Ascending aorta (tissue), 2 donors: ENCODE measurements at regions not wholly inside any gene's neighbourhood (a gene's known extent, or its start where the extent isn't known, plus 50 kb on each side); places are given as distances from the start of the nearest gene placed in this dataset.

Source experiments
- DNase-seq, 2 donors: peaks; one replicate each; pipeline ENCODE4 v3.0.0-alpha.2; 2019; ENCODE audit warnings: low spot score in 2 of 2
- H3K27ac ChIP-seq, 2 donors: fragments of 200-600 bp; sonication (generic); one replicate each; pipeline ENCODE4 v1.5.1; 2016 to 2017; ENCODE audit warnings: mild to moderate bottlenecking in 1 of 2
- H3K27me3 ChIP-seq: fragments of 200-600 bp; sonication (generic); one replicate; pipeline ENCODE4 v1.5.1; 2017
- H3K36me3 ChIP-seq, 2 donors: fragments of 200-600 bp; sonication (generic); one replicate each; pipeline ENCODE4 v1.5.1; 2016
- H3K4me1 ChIP-seq, 2 donors: fragments of 200-600 bp; sonication (generic); one replicate each; pipeline ENCODE4 v1.5.1; 2016 to 2017; ENCODE audit warnings: mild to moderate bottlenecking in 1 of 2
- H3K4me3 ChIP-seq, 2 donors: fragments of 200-600 bp; sonication (generic); one replicate each; pipeline ENCODE4 v1.5.1; 2016 to 2017; ENCODE audit warnings: mild to moderate bottlenecking in 1 of 2
- H3K9me3 ChIP-seq, 2 donors: fragments of 200-600 bp; sonication (generic); one replicate each; pipeline ENCODE4 v1.5.1; 2016
- CTCF ChIP-seq, 3 experiments: fragments of 200-600 bp in 2 of 3; fragments of 450-650 bp in 1 of 3; sonication (generic) in 2 of 3; IDR thresholded peaks; one replicate each; pipeline ENCODE4 v1.5.1; 2016 to 2019; ENCODE audit warnings: antibody characterized with exemption in 3 of 3, mild to moderate bottlenecking in 1 of 3, moderate library complexity in 1 of 3
- intact Hi-C: fragments of 100-400 bp; cut with DNase I; formaldehyde crosslinking; loops from one replicate; pipeline ENCODE4 v1.15.1; 2023

- Histone ChIP-seq H3K4me1 (no peaks in the 10 kb centered on the region), H3K4me3 (no peak overlapping the region), H3K9me3 (no peaks in the 10 kb centered on the region), H3K27me3 (no peaks in the 10 kb centered on the region), H3K27ac (no peak overlapping the region), H3K36me3 (no peaks in the 10 kb centered on the region)
- TF ChIP-seq CTCF (IDR thresholded peaks at IDR 0.05), result no peak
- intact Hi-C loops, result no loop called here
- DNase-seq, result no peak
Measured at GRCh38 chr2:147779440-147779839, 65.4 kb upstream of the ACVR2A start.

DNA sequence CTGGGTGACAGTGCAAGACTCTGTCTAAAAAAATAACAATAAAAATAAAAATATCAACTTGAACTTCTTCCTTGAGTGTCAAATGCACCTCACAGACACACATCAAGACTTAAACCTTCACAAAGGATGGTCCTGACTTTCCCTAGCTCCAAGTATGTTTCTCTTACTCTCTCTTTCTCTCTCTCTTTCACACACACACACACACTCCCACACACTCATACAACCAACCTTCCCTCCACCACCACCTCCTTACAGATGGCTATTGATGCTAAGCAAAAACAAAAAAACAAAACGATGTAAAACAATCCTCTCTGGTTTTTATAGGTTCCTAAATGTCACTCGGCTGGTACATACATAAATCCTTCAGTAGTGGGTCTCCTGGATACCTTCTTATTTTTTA, 67.4 kb upstream of the ACVR2A start:
- no peak for DNase-seq
- no peaks in the 10 kb centered on the region for H3K4me1 ChIP-seq
- intact Hi-C loops, result no loop called here
- no peak for TF ChIP-seq CTCF (IDR thresholded peaks at IDR 0.05)
- no peak overlapping the region for H3K27ac ChIP-seq
- no peaks in the 10 kb centered on the region for H3K9me3 ChIP-seq
- H3K27me3 ChIP-seq, result no peaks in the 10 kb centered on the region
- no peaks in the 10 kb centered on the region for H3K36me3 ChIP-seq
- no peak overlapping the region for H3K4me3 ChIP-seq

DNA sequence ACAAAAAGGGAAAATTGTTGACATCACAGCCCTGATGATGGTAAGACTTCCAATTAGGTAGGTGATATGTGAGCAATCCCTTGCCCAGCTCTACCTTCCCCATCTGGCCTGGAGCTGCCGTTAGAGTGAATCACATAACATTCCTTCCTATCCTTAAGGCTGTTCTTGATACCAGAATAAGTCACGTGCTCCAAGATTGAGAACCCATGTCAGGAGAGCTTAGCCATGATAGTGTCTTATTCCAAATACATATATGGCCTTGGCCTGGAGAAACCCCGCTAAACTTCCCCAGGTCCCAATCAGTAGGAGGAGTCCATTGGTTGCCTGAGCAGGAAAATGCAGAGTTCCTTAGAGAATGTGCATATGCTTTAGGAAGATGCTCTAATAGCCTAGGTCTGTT, 70.0 kb upstream of the ACVR2A start:
- TF ChIP-seq CTCF (IDR thresholded peaks at IDR 0.05), result no peak
- Histone ChIP-seq H3K4me1 (no peaks in the 10 kb centered on the region), H3K4me3 (no peak overlapping the region), H3K27ac (no peak overlapping the region), H3K9me3 (no peaks in the 10 kb centered on the region), H3K27me3 (no peaks in the 10 kb centered on the region), H3K36me3 (no peaks in the 10 kb centered on the region)
- no peak for DNase-seq
- intact Hi-C loops, result no loop called here

DNA sequence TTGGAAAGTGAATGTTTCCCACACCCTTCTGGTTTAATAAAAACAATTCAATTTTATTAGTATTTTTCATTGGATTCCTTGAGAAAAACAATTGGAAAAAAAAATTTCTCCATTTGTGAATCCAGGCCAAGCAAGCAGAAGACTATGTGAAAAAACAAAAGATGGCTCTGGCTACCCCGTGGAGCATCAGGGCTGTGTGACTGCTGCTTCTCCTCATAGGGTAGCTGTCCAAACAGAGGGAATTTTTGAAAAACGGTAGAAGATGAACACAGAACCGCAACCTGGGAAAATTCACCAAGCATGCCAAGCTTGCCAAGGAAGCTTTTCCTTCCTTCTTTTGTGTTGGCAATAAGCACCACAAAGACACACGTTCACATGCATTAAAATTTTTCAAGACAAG, 71.3 kb upstream of the ACVR2A start:
- TF ChIP-seq CTCF (IDR thresholded peaks at IDR 0.05), result no peak

GRCh38 chr2:147772781-147773180, 72.0 kb upstream of the ACVR2A start:
- Histone ChIP-seq H3K27me3 (no peaks in the 10 kb centered on the region), H3K4me1 (no peaks in the 10 kb centered on the region), H3K27ac (no peak overlapping the region), H3K4me3 (no peak overlapping the region), H3K9me3 (no peaks in the 10 kb centered on the region), H3K36me3 (no peaks in the 10 kb centered on the region)
- intact Hi-C loops, result no loop called here
- no peak for DNase-seq
- TF ChIP-seq CTCF (IDR thresholded peaks at IDR 0.05), result no peak

More for the DNA sequence above, 71.3 kb upstream of the ACVR2A start:
- Histone ChIP-seq H3K9me3 (no peaks in the 10 kb centered on the region), H3K36me3 (no peaks in the 10 kb centered on the region), H3K27ac (no peak overlapping the region), H3K4me3 (no peak overlapping the region), H3K27me3 (no peaks in the 10 kb centered on the region), H3K4me1 (no peaks in the 10 kb centered on the region)
- no peak for DNase-seq
- intact Hi-C loops, result no loop called here

GRCh38 chr2:147763861-147764260, 81.0 kb upstream of the ACVR2A start:
- H3K27ac ChIP-seq, result no peak overlapping the region
- intact Hi-C loops, result no loop called here
- DNase-seq, result no peak
- no peak for TF ChIP-seq CTCF (IDR thresholded peaks at IDR 0.05)
- no peaks in the 10 kb centered on the region for H3K4me1 ChIP-seq
- H3K4me3 ChIP-seq, result no peak overlapping the region
- H3K9me3 ChIP-seq, result peaks cover 0 to 3% of the 10 kb centered on the region in 2 donors
- H3K36me3 ChIP-seq, result no peaks in the 10 kb centered on the region
- no peaks in the 10 kb centered on the region for H3K27me3 ChIP-seq
